GM12878 (cell line): ENCODE measurements at regions not wholly inside any gene's neighbourhood (a gene's known extent, or its start where the extent isn't known, plus 50 kb on each side); places are given as distances from the start of the nearest gene placed in this dataset.

Experiments
- ATAC-seq: fragments of 200-7000 bp; cut with Tn5 transposase; 3 replicates; pipeline ENCODE4 v1.9.1; 2020; ENCODE audit warnings: mild to moderate bottlenecking, moderate library complexity
- BruUV-seq: library from RNA; stranded (reverse); fragments of 400-500 nt; replicated peaks from 2 replicates; lab custom pipeline; 2021; lab: Mats Ljungman, UMichigan
- CTCF ChIA-PET: fragments of 300-600 bp; sonication (Branson Sonifier 250); formaldehyde crosslinking; extraction: SDS; loops from one replicate; lab custom pipeline; 2021; ENCODE audit warnings: inconsistent platforms; lab: Yijun Ruan, JAX
- POLR2A ChIA-PET: fragments of 350-600 bp; formaldehyde crosslinking; extraction: SDS; loops from one replicate; lab custom pipeline; 2021; ENCODE audit warnings: inconsistent platforms; lab: Charles Lee
- RAD21 ChIA-PET: fragments of 300-600 bp; sonication (Branson Sonifier 250); formaldehyde crosslinking; loops from one replicate; lab custom pipeline; 2023; ENCODE audit warnings: antibody characterized with exemption; ENCODE audit not compliant: unreplicated experiment; lab: Charles Lee
- SMC1A ChIA-PET: fragments of 300-600 bp; sonication (Branson Sonifier 250); formaldehyde crosslinking; loops from one replicate; lab custom pipeline; 2023; ENCODE audit not compliant: unreplicated experiment, uncharacterized antibody; lab: Charles Lee
- DNase-seq: peaks from one replicate; pipeline ENCODE4 v3.0.0-alpha.2; 2011; ENCODE audit warnings: low read depth, low spot score
- FAIRE-seq: peaks from 3 replicates; lab custom pipeline; 2011; peaks lifted over from hg19 to GRCh38; lab: Jason Lieb, UNC
- H2AFZ ChIP-seq: 2 replicates; pipeline ENCODE4 v1.6.0; 2011; ENCODE audit warnings: low read depth, low read length, control low read depth; ENCODE audit not compliant: control insufficient read depth
- H3K27ac ChIP-seq: 2 replicates; pipeline ENCODE4 v1.5.1; 2011; ENCODE audit warnings: control low read depth; ENCODE audit not compliant: control insufficient read depth, insufficient read depth
- H3K27me3 ChIP-seq, 2 experiments: replicated peaks in 1 of 2; 2 replicates each; pipeline versions ENCODE4 v1.6.0 to v1.6.1; 2011; ENCODE audit warnings: low read length in 1 of 2; ENCODE audit not compliant: control insufficient read depth in 2 of 2, insufficient read depth in 2 of 2
- H3K36me3 ChIP-seq, 2 experiments: 2 replicates each; pipeline ENCODE4 v1.5.1; 2011; ENCODE audit warnings: low read length in 1 of 2; ENCODE audit not compliant: control insufficient read depth in 2 of 2, insufficient read depth in 2 of 2
- H3K4me1 ChIP-seq: 2 replicates; pipeline ENCODE4 v1.6.1; 2011; ENCODE audit warnings: mild to moderate bottlenecking, low read length, moderate library complexity, mixed read lengths; ENCODE audit not compliant: control insufficient read depth, insufficient read depth
- H3K4me2 ChIP-seq: 2 replicates; pipeline ENCODE4 v1.6.0; 2011; ENCODE audit warnings: control low read depth; ENCODE audit not compliant: control insufficient read depth, insufficient read depth
- H3K4me3 ChIP-seq: fragments of 200-600 bp; sonication (generic); 2 replicates; pipeline ENCODE4 v1.5.1; 2016
- H3K79me2 ChIP-seq: 2 replicates; pipeline ENCODE4 v1.6.0; 2011; ENCODE audit warnings: low read length; ENCODE audit not compliant: control insufficient read depth, insufficient read depth
- H3K9ac ChIP-seq: 2 replicates; pipeline ENCODE4 v1.8.0; 2011; ENCODE audit warnings: low read length, control low read depth, mixed read lengths; ENCODE audit not compliant: control insufficient read depth, insufficient read depth
- H3K9me3 ChIP-seq: replicated peaks from 3 replicates; pipeline ENCODE4 v1.5.1; 2011; ENCODE audit warnings: mild to moderate bottlenecking, low read length; ENCODE audit not compliant: control insufficient read depth, insufficient read depth
- H4K20me1 ChIP-seq: 2 replicates; pipeline ENCODE4 v1.6.0; 2011; ENCODE audit not compliant: control insufficient read depth, insufficient read depth
- CREM ChIP-seq: IDR thresholded peaks from 2 replicates; pipeline ENCODE4 v1.6.1; 2014; ENCODE audit warnings: antibody characterized with exemption, low read depth
- MTA2 ChIP-seq: fragments of 450-650 bp; IDR thresholded peaks from 2 replicates; pipeline ENCODE4 v1.6.1; 2016; ENCODE audit warnings: low read depth, mild to moderate bottlenecking, moderate library complexity
- MYC ChIP-seq: IDR thresholded peaks from 2 replicates; pipeline ENCODE4 v1.6.1; 2011; ENCODE audit warnings: mild to moderate bottlenecking, low read length, moderate library complexity, inconsistent platforms; ENCODE audit not compliant: insufficient read depth, insufficient replicate concordance, insufficient read length, severe bottlenecking
- PBX3 ChIP-seq: IDR thresholded peaks from 2 replicates; pipeline ENCODE4 v1.6.1; 2011; ENCODE audit warnings: mild to moderate bottlenecking, low read depth, low read length, moderate library complexity; ENCODE audit not compliant: insufficient replicate concordance
- PKNOX1 ChIP-seq: fragments of 450-650 bp; IDR thresholded peaks from 2 replicates; pipeline ENCODE4 v1.6.1; 2016; ENCODE audit warnings: mild to moderate bottlenecking
- PML ChIP-seq: IDR thresholded peaks from 2 replicates; pipeline ENCODE4 v1.6.1; 2012; ENCODE audit warnings: low read length, inconsistent platforms
- POLR2A ChIP-seq: IDR thresholded peaks from 2 replicates; pipeline ENCODE4 v1.6.1; 2011; ENCODE audit warnings: low read depth, mild to moderate bottlenecking, low read length
- SMAD5 ChIP-seq: IDR thresholded peaks from 2 replicates; pipeline ENCODE4 v1.6.1; 2016; ENCODE audit warnings: antibody characterized with exemption, low read depth
- ZBTB11 ChIP-seq: fragments of 450-650 bp; formaldehyde crosslinking; IDR thresholded peaks from 2 replicates; pipeline ENCODE4 v1.5.0; 2022; ENCODE audit warnings: mild to moderate bottlenecking, missing genetic modification characterization
- WGBS: methylation state at CpG from one replicate; pipeline ENCODE4 v1.1.6; 2016; ENCODE audit warnings: low lambda C conversion rate; ENCODE audit not compliant: insufficient replicate concordance, insufficient coverage; ENCODE audit errors: missing lambda C conversion rate; 5-methylcytosine and 5-hydroxymethylcytosine counted together
- in situ Hi-C: fragments of 300-500 bp; cut with MboI; formaldehyde crosslinking; loops from 9 replicates; pipeline ENCODE4 v1.14.3; 2018; ENCODE audit warnings: mixed read lengths
- intact Hi-C: fragments of 100-400 bp; cut with micrococcal nuclease; formaldehyde crosslinking; loops from one replicate; pipeline ENCODE4 v1.14.2; 2022; ENCODE audit not compliant: unreplicated experiment

- BruUV-seq: no TSS peak
- Histone ChIP-seq H3K79me2 (no peaks in the 10 kb centered on the region), H3K27me3 (no peaks in the 10 kb centered on the region), H3K4me1 (no peaks in the 10 kb centered on the region), H3K36me3 (no peaks in the 10 kb centered on the region), H2AFZ (no peak overlapping the region), H4K20me1 (no peaks in the 10 kb centered on the region), H3K4me2 (no peak overlapping the region), H3K9ac (no peak overlapping the region), H3K4me3 (no peak overlapping the region), H3K9me3 (no peaks in the 10 kb centered on the region), H3K27ac (no peak overlapping the region)
- intact Hi-C loops (no loop called here), in situ Hi-C loops (no loop called here)
- no peak for TF ChIP-seq MYC
- no peak for TF ChIP-seq MTA2
- no peak for TF ChIP-seq CREM
- TF ChIP-seq ZBTB11 (CRISPR knock-in tag): no peak
- no peak for TF ChIP-seq PBX3
- TF ChIP-seq PML: no peak
- TF ChIP-seq POLR2A: no peak
- TF ChIP-seq PKNOX1: no peak
- no peak for TF ChIP-seq SMAD5
- no peak for ATAC-seq
- 32% methylated on average over 8 of the region's 8 CpGs for WGBS
- CTCF ChIA-PET: no interaction called here
- RAD21 ChIA-PET: no interaction called here
- FAIRE-seq: no peak
- SMC1A ChIA-PET: no interaction called here
- no peak for DNase-seq
- POLR2A ChIA-PET: no interaction called here
Observed at GRCh38 chr12:60172266-60173211, 576.7 kb downstream of the SLC16A7 start.
